K562 (cell line): ENCODE measurements at regions not wholly inside any gene's neighbourhood (a gene's known extent, or its start where the extent isn't known, plus 50 kb on each side); places are given as distances from the start of the nearest gene placed in this dataset.

Source experiments
- ATAC-seq: fragments of 200-7000 bp; cut with Tn5 transposase; 3 replicates; pipeline ENCODE4 v1.9.1; 2020; ENCODE audit warnings: moderate library complexity
- BruUV-seq: library from RNA; stranded (reverse); fragments of 400-500 nt; replicated peaks from 2 replicates; lab custom pipeline; 2021; lab: Mats Ljungman, UMichigan
- CTCF ChIA-PET: fragments of 300-600 bp; formaldehyde crosslinking; extraction: SDS; loops from one replicate; lab custom pipeline; 2021; ENCODE audit warnings: low intra/inter-chr PET ratio; lab: Yijun Ruan, JAX
- POLR2A ChIA-PET: fragments of 300-600, 350-650 bp; sonication (Branson Sonifier 250); formaldehyde crosslinking; extraction: SDS; loops from one replicate; lab custom pipeline; 2021; ENCODE audit warnings: antibody characterized with exemption, inconsistent platforms; lab: Yijun Ruan, JAX
- DNase-seq, 4 experiments: peaks; one replicate each; pipeline versions ENCODE4 v3.0.0 to v3.0.0-alpha.2; 2011 to 2018; ENCODE audit warnings: low spot score in 3 of 4, mixed read lengths in 3 of 4; ENCODE audit errors: extremely low read depth in 1 of 4
- FAIRE-seq: peaks from 2 replicates; lab custom pipeline; 2011; peaks lifted over from hg19 to GRCh38; lab: Jason Lieb, UNC
- H2AFZ ChIP-seq: 2 replicates; pipeline ENCODE4 v1.6.0; 2011; ENCODE audit warnings: low read depth, low read length, control low read depth, inconsistent platforms
- H3K27ac ChIP-seq: fragments of 200-600 bp; 3 replicates; pipeline ENCODE4 v1.8.0; 2011; ENCODE audit warnings: low read depth, mild to moderate bottlenecking, control low read depth, inconsistent platforms, low read length, moderate library complexity, mixed read lengths; ENCODE audit errors: extremely low read depth
- H3K27me3 ChIP-seq, 2 experiments: fragments of 300-600 bp in 1 of 2; 2 replicates in 1 of 2; 3 replicates in 1 of 2; pipeline versions ENCODE4 v1.6.0 to v1.8.0; 2011; ENCODE audit warnings: inconsistent platforms in 2 of 2, low read length in 2 of 2, mild to moderate bottlenecking in 1 of 2, mixed read lengths in 1 of 2, moderate library complexity in 1 of 2; ENCODE audit not compliant: control insufficient read depth in 2 of 2, insufficient read depth in 2 of 2
- H3K36me3 ChIP-seq: fragments of 300-600 bp; 3 replicates; pipeline ENCODE4 v1.8.0; 2011; ENCODE audit warnings: mild to moderate bottlenecking, low read length, inconsistent platforms; ENCODE audit not compliant: control insufficient read depth, insufficient read depth
- H3K4me1 ChIP-seq, 2 experiments: fragments of 200-600 bp in 1 of 2; replicated peaks in 1 of 2; 2 replicates in 1 of 2; 3 replicates in 1 of 2; pipeline versions ENCODE4 v1.5.1 to v1.8.0; 2011; ENCODE audit warnings: inconsistent platforms in 2 of 2, low read length in 2 of 2, mild to moderate bottlenecking in 1 of 2, mixed read lengths in 1 of 2, moderate library complexity in 1 of 2; ENCODE audit not compliant: control insufficient read depth in 2 of 2, insufficient read depth in 2 of 2
- H3K4me2 ChIP-seq: 2 replicates; pipeline ENCODE4 v1.6.1; 2011; ENCODE audit warnings: low read length, control low read depth, inconsistent platforms, mixed read lengths; ENCODE audit not compliant: insufficient read depth
- H3K4me3 ChIP-seq: fragments of 200-600 bp; sonication (generic), shearing (Covaris generic); 2 replicates; pipeline ENCODE4 v1.5.1; 2016; ENCODE audit warnings: control low read depth, inconsistent platforms
- H3K79me2 ChIP-seq: fragments of 200-600 bp; 3 replicates; pipeline ENCODE4 v1.8.0; 2011; ENCODE audit warnings: low read length, inconsistent platforms; ENCODE audit not compliant: control insufficient read depth, insufficient read depth
- H3K9ac ChIP-seq, 2 experiments: 2 replicates each; pipeline versions ENCODE4 v1.6.0 to v1.6.1; 2011; ENCODE audit warnings: low read depth in 2 of 2, low read length in 2 of 2, control low read depth in 1 of 2, inconsistent platforms in 1 of 2, mild to moderate bottlenecking in 1 of 2, mixed read lengths in 1 of 2; ENCODE audit not compliant: insufficient read depth in 1 of 2
- H3K9me1 ChIP-seq: one replicate; pipeline ENCODE4 v1.6.0; 2011; ENCODE audit warnings: inconsistent platforms, mild to moderate bottlenecking, low read length, moderate library complexity; ENCODE audit not compliant: control insufficient read depth, insufficient read depth
- H3K9me3 ChIP-seq: replicated peaks from 2 replicates; pipeline ENCODE4 v1.5.1; 2011; ENCODE audit warnings: low read depth, low read length, inconsistent platforms; ENCODE audit not compliant: control insufficient read depth, insufficient read depth
- H4K20me1 ChIP-seq: replicated peaks from 2 replicates; pipeline ENCODE4 v1.6.1; 2011; ENCODE audit warnings: low read length, inconsistent platforms, mixed read lengths; ENCODE audit not compliant: control insufficient read depth, insufficient read depth
- BRCA1 ChIP-seq, 2 experiments: fragments of 450-650 bp in 1 of 2; sonication (generic) in 1 of 2; formaldehyde crosslinking in 1 of 2; IDR thresholded peaks; 2 replicates each; pipeline versions ENCODE4 v1.5.0 to v1.6.1; 2017 to 2020; ENCODE audit warnings: mild to moderate bottlenecking in 1 of 2, missing genetic modification reagents in 1 of 2
- CBX2 ChIP-seq: fragments of 200-600 bp; sonication (generic); IDR thresholded peaks from one replicate; pipeline ENCODE4 v1.6.1; 2012; ENCODE audit warnings: mild to moderate bottlenecking, low read length, inconsistent platforms; ENCODE audit not compliant: insufficient read depth, poor library complexity, severe bottlenecking
- ELF4 ChIP-seq: fragments of 450-650 bp; formaldehyde crosslinking; IDR thresholded peaks from 2 replicates; pipeline ENCODE4 v1.4.0; 2022; ENCODE audit warnings: missing genetic modification characterization
- ESRRA ChIP-seq: fragments of 450-650 bp; IDR thresholded peaks from 2 replicates; pipeline ENCODE4 v1.6.1; 2014; ENCODE audit warnings: low read depth, mild to moderate bottlenecking, moderate library complexity, borderline replicate concordance
- GABPB2 ChIP-seq: fragments of 250-450 bp; sonication (Bioruptor Pico); conservative IDR thresholded peaks from 2 replicates; pipeline ENCODE4 v1.5.1; 2021; ENCODE audit warnings: mild to moderate bottlenecking
- KDM5B ChIP-seq: fragments of 200-600 bp; sonication (generic); IDR thresholded peaks from 2 replicates; pipeline ENCODE4 v1.6.1; 2012; ENCODE audit warnings: low read depth, mild to moderate bottlenecking, moderate library complexity, low read length, control low read depth, inconsistent platforms; ENCODE audit not compliant: insufficient replicate concordance
- MCM7 ChIP-seq, 2 experiments: fragments of 450-650 bp; IDR thresholded peaks; 2 replicates each; pipeline ENCODE4 v1.6.1; 2016 to 2018
- MTA1 ChIP-seq: fragments of 450-650 bp; IDR thresholded peaks from 2 replicates; pipeline ENCODE4 v1.6.1; 2017; ENCODE audit warnings: borderline replicate concordance
- POLR2AphosphoS2 ChIP-seq: IDR thresholded peaks from 2 replicates; pipeline ENCODE4 v1.6.1; 2012; ENCODE audit warnings: low read length, improper control_type of control experiment
- POU5F1 ChIP-seq: fragments of 150-350 bp; IDR thresholded peaks from 2 replicates; pipeline ENCODE4 v1.6.1; 2014; ENCODE audit warnings: borderline replicate concordance, low read length, low read depth, mild to moderate bottlenecking; ENCODE audit not compliant: partially characterized antibody
- SP2 ChIP-seq: IDR thresholded peaks from 2 replicates; pipeline ENCODE4 v1.6.1; 2011; ENCODE audit warnings: mild to moderate bottlenecking, low read depth, low read length, moderate library complexity; ENCODE audit not compliant: poor library complexity, severe bottlenecking; ENCODE audit errors: extremely low read depth
- THAP12 ChIP-seq: fragments of 250-450 bp; sonication (Bioruptor Pico); IDR thresholded peaks from 2 replicates; pipeline ENCODE4 v1.9.0; 2021; ENCODE audit warnings: mild to moderate bottlenecking, inconsistent platforms
- ZBTB26 ChIP-seq: fragments of 450-650 bp; formaldehyde crosslinking; IDR thresholded peaks from 2 replicates; pipeline ENCODE4 v1.4.0; 2022; ENCODE audit warnings: missing genetic modification characterization
- ZC3H11A ChIP-seq: IDR thresholded peaks from 2 replicates; pipeline ENCODE4 v1.6.1; 2012; ENCODE audit warnings: low read depth, low read length, improper control_type of control experiment
- ZNF655 ChIP-seq: fragments of 250-450 bp; sonication (Bioruptor Pico); IDR thresholded peaks from 2 replicates; pipeline ENCODE4 v1.5.0; 2021
- WGBS: fragments of 100-300 bp; shearing (Covaris generic); methylation state at CpG from one replicate; pipeline ENCODE4 v1.1.6; 2016; ENCODE audit warnings: low coverage, mixed read lengths; ENCODE audit not compliant: insufficient coverage; ENCODE audit errors: missing lambda C conversion rate; 5-methylcytosine and 5-hydroxymethylcytosine counted together
- in situ Hi-C: fragments of 300-500 bp; cut with MboI; formaldehyde crosslinking; loops from 4 replicates; pipeline ENCODE4 v1.15.0; 2018; ENCODE audit warnings: inconsistent platforms, mixed read lengths
- intact Hi-C: fragments of 100-400 bp; cut with micrococcal nuclease; formaldehyde crosslinking; loops from 2 replicates; pipeline ENCODE4 v1.14.2; 2022

- TF ChIP-seq ZNF655 (CRISPR knock-in tag) (no peak), SP2 (no peak), ELF4 (CRISPR knock-in tag) (no peak), ZC3H11A (no peak)
- TF ChIP-seq, all 486 proteins: peak for 0
Observed at GRCh38 chr1:99573431-99574217, 72.3 kb upstream of the PALMD start (continued).

- FAIRE-seq = no peak
- POLR2A ChIA-PET = interaction anchor here (0.7 to 1.6 kb wide), 3 partner anchors 10 to 22 kb away, joined by 3 to 4 read pairs (median 3); no protein-coding TSS in a partner anchor
- intact Hi-C loops = no loop called here
- TF ChIP-seq KDM5B = no peak
- TF ChIP-seq THAP12 (CRISPR knock-in tag) = no peak
- no peak for TF ChIP-seq MTA1
- no peak for TF ChIP-seq ESRRA
- no peak for TF ChIP-seq MCM7 (IDR thresholded peaks at IDR 0.05)
- no peak for TF ChIP-seq CBX2
- no peak for TF ChIP-seq BRCA1 (IDR thresholded peaks at IDR 0.05)
- TF ChIP-seq BRCA1 (CRISPR knock-in tag; IDR thresholded peaks at IDR 0.05) = no peak
- no peak for TF ChIP-seq POU5F1
- no peak for TF ChIP-seq GABPB2 (CRISPR knock-in tag)
- TF ChIP-seq ZBTB26 = no peak
- no peak for TF ChIP-seq POLR2AphosphoS2
Observed at GRCh38 chr1:99577313-99577712, 68.6 kb upstream of the PALMD start.

More at GRCh38 chr1:99577313-99577712, 68.6 kb upstream of the PALMD start:
- H3K9me1 ChIP-seq = no peaks in the 10 kb centered on the region
- H3K27me3 ChIP-seq = no peaks in the 10 kb centered on the region
- no peak overlapping the region for H3K4me3 ChIP-seq
- ATAC-seq = no peak
- DNase-seq = no peak
- in situ Hi-C loops = no loop called here
- no peak overlapping the region for H3K9ac ChIP-seq
- H3K27ac ChIP-seq = no peak overlapping the region
- CTCF ChIA-PET = no interaction called here
- H3K9me3 ChIP-seq = no peaks in the 10 kb centered on the region
- H3K36me3 ChIP-seq = no peaks in the 10 kb centered on the region
- no peak overlapping the region for H3K4me2 ChIP-seq
- H3K4me1 ChIP-seq = peaks cover 4 to 6% of the 10 kb centered on the region in 2 experiments; a peak in 3 of 5 replicates
- no peak overlapping the region for H2AFZ ChIP-seq
- 18% methylated on average over 3 of the region's 3 CpGs for WGBS
- H3K79me2 ChIP-seq = no peaks in the 10 kb centered on the region
- H4K20me1 ChIP-seq = no peaks in the 10 kb centered on the region
- BruUV-seq = no TSS peak
